DOHH2 (cell line): ENCODE measurements at regions not wholly inside any gene's neighbourhood (a gene's known extent, or its start where the extent isn't known, plus 50 kb on each side); places are given as distances from the start of the nearest gene placed in this dataset.

Experiments
- CTCF ChIP-seq: fragments of 200-600 bp; sonication (generic); IDR thresholded peaks from one replicate; pipeline ENCODE4 v1.5.1; 2014; ENCODE audit warnings: antibody characterized with exemption, mild to moderate bottlenecking, low read depth, low read length; ENCODE audit not compliant: poor library complexity, severe bottlenecking
- EZH2phosphoT487 ChIP-seq: fragments of 200-600 bp; sonication (generic); IDR thresholded peaks from 2 replicates; pipeline ENCODE4 v1.6.1; 2017; ENCODE audit warnings: borderline replicate concordance, mild to moderate bottlenecking, antibody characterized with exemption, low read length, moderate library complexity, mixed read lengths

GRCh38 chr4:30656828-30657227, 63.3 kb upstream of the PCDH7 start:
- TF ChIP-seq CTCF (no peak), EZH2phosphoT487 (no peak)
